NCI-H2107 treated with DMSO at 0.1 percent for 48 hours (cell line): ENCODE measurements at regions not wholly inside any gene's neighbourhood (a gene's known extent, or its start where the extent isn't known, plus 50 kb on each side); places are given as distances from the start of the nearest gene placed in this dataset.

Source experiments
- DNase-seq: peaks from one replicate; lab custom pipeline; 2025; ENCODE audit not compliant: unreplicated experiment; lab: John Stamatoyannopoulos, UW

GRCh38 chr10:117078168-117078837, 59.8 kb downstream of the VAX1 start:
- DNase-seq, result no peak

GRCh38 chr10:117075064-117075463, 63.0 kb downstream of the VAX1 start:
- DNase-seq, result no peak

DNA sequence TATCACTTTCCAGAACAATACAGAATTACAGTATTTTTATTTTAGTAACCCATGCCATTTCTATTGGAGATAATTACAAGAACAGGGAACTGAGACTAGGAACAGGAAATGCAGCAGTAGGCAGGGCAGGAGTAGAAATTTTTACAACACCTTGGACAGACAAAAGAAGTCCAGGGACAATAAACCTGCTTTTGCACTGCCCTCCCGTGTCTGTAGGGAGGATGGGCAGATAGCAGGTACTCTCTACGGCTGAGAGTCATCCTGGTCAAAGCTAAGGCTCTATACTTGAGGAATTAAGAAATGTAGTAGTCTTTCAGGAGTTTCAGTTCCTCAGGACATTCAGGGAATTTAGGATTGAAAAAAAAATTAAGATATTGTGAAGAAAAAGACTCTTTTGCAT, 63.4 kb downstream of the VAX1 start:
- peak; percentile 23 for DNase-seq

GRCh38 chr10:117071286-117072050, 66.5 kb upstream of the SHTN1 start:
- no peak for DNase-seq
